PC-9 (cell line): ENCODE measurements at regions not wholly inside any gene's neighbourhood (a gene's known extent, or its start where the extent isn't known, plus 50 kb on each side); places are given as distances from the start of the nearest gene placed in this dataset.

Source experiments
- EZH2 ChIP-seq: fragments of 200-600 bp; sonication (generic); IDR thresholded peaks from 2 replicates; pipeline ENCODE4 v1.8.0; 2017; ENCODE audit warnings: antibody characterized with exemption, low read depth
- TF ChIP-seq, protein P1 (sequence below): fragments of 200-600 bp; sonication (generic); conservative IDR thresholded peaks from 2 replicates; pipeline ENCODE4 v1.6.1; 2017; ENCODE audit warnings: mixed run types, antibody characterized with exemption, mild to moderate bottlenecking, moderate library complexity

DNA sequence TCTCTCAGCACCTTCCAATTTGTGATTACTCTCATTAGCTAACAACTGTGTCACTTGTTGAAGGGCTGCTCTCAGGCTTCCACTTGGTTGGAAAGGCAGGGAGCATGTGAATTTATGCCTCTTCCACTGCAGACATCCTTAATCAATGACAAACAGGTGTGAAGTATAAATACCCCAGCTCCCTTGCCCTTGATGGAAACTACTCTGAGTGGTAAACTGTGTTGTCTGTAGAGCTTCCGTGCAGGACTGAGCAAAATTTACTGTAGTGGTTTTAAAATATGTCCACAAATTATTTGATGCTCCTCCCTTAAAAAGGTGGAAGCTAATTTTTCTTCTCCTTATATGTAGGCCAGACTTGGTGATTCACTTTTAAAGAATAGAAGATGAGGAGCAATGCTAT, 253.0 kb upstream of the TBX18 start:
- TF ChIP-seq, protein P1, sequence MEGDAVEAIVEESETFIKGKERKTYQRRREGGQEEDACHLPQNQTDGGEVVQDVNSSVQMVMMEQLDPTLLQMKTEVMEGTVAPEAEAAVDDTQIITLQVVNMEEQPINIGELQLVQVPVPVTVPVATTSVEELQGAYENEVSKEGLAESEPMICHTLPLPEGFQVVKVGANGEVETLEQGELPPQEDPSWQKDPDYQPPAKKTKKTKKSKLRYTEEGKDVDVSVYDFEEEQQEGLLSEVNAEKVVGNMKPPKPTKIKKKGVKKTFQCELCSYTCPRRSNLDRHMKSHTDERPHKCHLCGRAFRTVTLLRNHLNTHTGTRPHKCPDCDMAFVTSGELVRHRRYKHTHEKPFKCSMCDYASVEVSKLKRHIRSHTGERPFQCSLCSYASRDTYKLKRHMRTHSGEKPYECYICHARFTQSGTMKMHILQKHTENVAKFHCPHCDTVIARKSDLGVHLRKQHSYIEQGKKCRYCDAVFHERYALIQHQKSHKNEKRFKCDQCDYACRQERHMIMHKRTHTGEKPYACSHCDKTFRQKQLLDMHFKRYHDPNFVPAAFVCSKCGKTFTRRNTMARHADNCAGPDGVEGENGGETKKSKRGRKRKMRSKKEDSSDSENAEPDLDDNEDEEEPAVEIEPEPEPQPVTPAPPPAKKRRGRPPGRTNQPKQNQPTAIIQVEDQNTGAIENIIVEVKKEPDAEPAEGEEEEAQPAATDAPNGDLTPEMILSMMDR: no peak
- no peak for TF ChIP-seq EZH2
